Fibroblast of pulmonary artery (primary cell): ENCODE measurements at regions not wholly inside any gene's neighbourhood (a gene's known extent, or its start where the extent isn't known, plus 50 kb on each side); places are given as distances from the start of the nearest gene placed in this dataset.

ENCODE experiments used
- DNase-seq: peaks from one replicate; pipeline ENCODE4 v3.0.0-alpha.2; 2010; ENCODE audit warnings: low read depth
- H3K4me3 ChIP-seq: replicated peaks from 2 replicates; pipeline ENCODE4 v1.5.1; 2011; ENCODE audit warnings: low read depth, mild to moderate bottlenecking, control low read depth, low read length, moderate library complexity
- CTCF ChIP-seq: IDR thresholded peaks from 2 replicates; pipeline ENCODE4 v1.5.1; 2011; ENCODE audit warnings: mild to moderate bottlenecking, control low read depth, low read length, inconsistent platforms; ENCODE audit errors: missing control alignments

DNA sequence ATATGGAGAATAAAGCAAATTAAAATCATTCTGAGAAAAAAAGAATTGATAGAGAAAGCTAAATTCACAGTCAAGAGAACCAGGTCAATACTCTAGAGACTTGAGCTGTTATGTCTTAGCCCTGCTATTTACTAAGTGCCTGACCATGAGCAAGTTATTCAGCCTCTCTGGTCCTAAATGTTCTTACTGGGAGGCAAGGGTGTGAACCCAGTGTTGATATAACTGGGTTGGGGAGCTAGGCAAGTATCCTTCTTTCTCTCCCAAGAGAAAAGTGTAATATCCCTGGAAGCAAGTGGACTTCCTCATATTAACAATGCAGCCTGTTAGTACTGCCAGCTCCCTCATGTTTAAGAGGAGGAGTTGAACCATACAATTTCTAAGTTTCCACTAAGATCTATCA, 488.9 kb upstream of the RASGRP1 start:
- H3K4me3 ChIP-seq = no peak overlapping the region
- no peak for TF ChIP-seq CTCF
- DNase-seq = no peak

DNA sequence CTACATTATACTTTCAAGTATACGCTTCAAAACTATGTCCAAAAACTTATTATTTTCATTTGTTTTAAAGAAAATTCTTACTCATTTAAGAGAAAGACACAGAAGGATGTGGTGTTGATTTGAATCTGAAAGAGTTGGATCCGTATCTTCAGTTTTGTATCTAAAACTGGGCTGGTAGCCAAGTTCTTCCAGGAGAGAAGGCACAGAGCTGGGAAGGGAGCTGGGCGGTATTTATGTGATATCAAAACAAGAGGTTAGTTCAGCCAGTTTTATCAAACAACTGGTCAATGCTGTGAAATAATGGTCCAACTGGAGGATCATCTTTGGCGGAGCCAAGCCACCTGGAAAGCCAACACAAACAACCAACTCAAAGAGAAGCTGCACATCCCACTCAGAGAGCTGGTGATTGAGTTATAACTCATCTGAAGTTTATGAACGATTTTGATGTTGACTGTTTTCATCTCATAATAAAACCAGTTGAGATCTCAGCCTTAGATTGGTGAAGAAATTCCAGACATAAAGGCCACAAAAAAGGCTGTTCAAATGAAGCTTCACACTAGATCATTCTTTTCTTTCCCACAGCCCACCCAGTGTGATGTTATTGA, 489.6 kb upstream of the RASGRP1 start:
- DNase-seq = no peak
- TF ChIP-seq CTCF = no peak
- no peak overlapping the region for H3K4me3 ChIP-seq

GRCh38 chr15:39056357-39056756, 491.7 kb upstream of the RASGRP1 start:
- TF ChIP-seq CTCF = no peak

DNA sequence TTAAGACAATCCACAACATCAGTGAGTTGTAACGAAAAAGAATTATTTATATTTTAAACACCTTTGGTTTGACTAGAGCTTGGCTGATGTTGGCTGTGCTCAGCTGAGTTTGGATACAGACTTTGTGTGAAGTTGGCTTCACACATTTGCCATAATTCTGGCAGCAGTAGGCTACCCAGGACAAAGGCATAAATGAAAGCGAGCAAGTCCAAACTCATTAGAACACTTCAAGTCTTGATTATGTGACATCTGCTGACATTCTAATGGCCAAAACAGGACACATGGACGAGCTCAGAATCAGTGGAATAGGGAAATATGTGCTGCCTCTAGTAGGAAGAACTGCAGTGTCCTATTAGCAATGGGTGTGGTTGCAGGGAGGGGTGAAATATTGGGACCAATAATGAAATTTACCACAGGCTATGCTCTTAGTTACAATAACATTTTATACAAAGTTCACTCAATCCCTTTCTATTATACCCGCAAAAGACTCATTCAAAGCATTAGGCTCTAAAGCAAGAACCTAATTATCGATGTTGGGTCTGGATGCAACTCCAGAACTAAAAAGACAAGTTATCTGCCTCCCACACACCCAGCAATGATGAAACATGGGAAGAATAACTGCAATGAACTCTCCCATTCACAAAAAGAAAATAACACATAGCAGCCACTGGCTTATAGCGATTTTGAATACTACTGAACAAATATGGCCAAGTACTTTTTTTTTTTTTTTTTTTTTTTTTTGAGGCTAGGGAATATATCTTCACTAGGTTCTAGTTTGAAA, 493.9 kb upstream of the RASGRP1 start:
- TF ChIP-seq CTCF = no peak

More at GRCh38 chr15:39056357-39056756, 491.7 kb upstream of the RASGRP1 start:
- no peak overlapping the region for H3K4me3 ChIP-seq
- peak; percentile 36 for DNase-seq

GRCh38 chr15:39059917-39060316, 495.3 kb upstream of the RASGRP1 start:
- H3K4me3 ChIP-seq = no peak overlapping the region
- no peak for DNase-seq
- no peak for TF ChIP-seq CTCF

More for the DNA sequence above, 493.9 kb upstream of the RASGRP1 start:
- no peak overlapping the region for H3K4me3 ChIP-seq
- no peak for DNase-seq

- no peak overlapping the region for H3K4me3 ChIP-seq
- no peak for TF ChIP-seq CTCF
- no peak for DNase-seq
Measured at GRCh38 chr15:39061952-39062464, 497.4 kb upstream of the RASGRP1 start.
